ENCODE measurements at regions not wholly inside any gene's neighbourhood (a gene's known extent, or its start where the extent isn't known, plus 50 kb on each side); places are given as distances from the start of the nearest gene placed in this dataset.

- TF ChIP-seq CTCF (IDR thresholded peaks at IDR 0.05) (no peak), POLR2A (IDR thresholded peaks at IDR 0.05) (no peak), POLR2AphosphoS5 (IDR thresholded peaks at IDR 0.05) (no peak)
Observed at GRCh38 chr1:184237588-184237987, 149.2 kb upstream of the C1orf21 start.
